Right renal pelvis (tissue), 4 donors: ENCODE measurements at regions not wholly inside any gene's neighbourhood (a gene's known extent, or its start where the extent isn't known, plus 50 kb on each side); places are given as distances from the start of the nearest gene placed in this dataset.

Source experiments
- DNase-seq, 4 donors: peaks; one replicate each; pipeline ENCODE4 v3.0.0-alpha.2; 2013; ENCODE audit warnings: low read depth in 4 of 4, low spot score in 3 of 4, missing footprints in 1 of 4

DNA sequence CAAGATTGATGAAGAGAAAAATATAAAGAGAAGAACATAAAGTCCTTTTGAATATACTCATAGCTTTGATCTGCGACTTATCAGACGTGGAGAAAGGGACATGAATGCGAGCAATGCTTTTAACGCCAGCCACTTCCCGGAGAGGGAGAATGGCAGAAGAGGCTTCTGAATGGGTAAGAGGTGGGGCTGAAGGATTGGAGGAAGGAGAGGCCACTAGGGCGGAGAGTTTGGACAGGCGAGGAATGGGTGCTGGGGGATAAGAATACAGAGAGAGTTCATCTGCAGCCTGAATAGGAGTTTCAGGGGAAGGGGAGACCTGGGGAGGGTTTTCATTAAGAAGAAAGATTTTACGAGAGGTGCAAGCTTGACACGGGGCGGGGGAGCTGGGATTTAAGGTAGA, 2534.9 kb downstream of the PCDH7 start:
- DNase-seq: no peak

DNA sequence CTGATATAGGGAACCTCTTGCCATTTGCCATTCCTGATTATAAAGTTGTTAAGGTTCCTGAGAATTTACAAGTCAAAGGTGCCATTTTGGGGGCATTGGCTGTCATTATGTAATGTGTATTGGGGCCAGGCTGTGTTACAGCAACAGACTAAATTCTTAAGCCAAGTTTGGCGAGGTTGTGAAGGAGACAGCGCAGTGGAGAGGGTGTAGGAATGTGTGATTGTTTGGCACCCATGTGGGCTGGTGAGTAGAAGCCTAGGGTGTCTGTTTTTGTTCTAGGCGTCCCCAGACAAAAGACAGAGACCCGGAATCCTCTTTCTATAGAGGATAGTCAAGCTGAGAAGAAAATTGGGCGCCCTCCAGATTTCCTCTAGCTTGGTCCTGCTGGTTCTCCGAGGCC, 2535.3 kb downstream of the PCDH7 start:
- no peak for DNase-seq

DNA sequence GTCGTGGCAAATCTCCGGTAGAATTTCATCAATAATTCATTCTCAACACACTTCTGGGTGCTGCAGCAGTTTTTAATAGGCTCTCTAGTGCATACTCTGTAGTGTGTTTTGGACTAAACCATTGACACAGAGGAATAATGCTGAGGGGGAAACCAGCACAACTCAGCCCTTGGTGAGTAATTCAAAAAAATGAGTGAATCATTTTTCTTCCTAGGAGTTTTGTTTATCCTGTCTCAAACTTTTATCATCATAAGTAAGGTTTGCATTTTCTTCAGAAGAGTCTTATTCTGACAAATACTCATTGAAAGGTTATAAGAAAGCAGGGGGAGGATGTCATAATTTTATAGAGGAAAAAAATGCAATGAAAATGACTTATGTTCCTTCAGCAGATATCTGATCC, 2542.7 kb downstream of the PCDH7 start:
- no peak for DNase-seq

DNA sequence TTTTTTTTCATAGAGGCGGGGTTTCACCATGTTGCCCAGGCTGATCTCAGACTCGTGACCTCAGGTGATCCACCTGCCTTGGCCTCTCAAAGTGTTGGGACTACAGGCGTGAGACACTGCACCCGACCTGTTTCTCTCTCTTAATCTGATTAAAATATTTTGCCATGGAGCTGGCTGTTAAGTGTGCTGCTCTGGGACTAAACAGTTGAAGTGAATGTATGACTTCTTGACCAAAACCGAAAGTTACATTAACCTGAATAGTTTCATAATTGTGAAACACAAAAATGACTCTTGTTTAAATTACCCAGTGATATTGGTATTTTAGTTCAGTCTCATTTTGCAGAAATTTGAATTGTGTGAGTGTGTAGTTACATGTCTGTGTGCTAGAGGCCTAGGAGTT, 2548.6 kb downstream of the PCDH7 start:
- DNase-seq: no peak

DNA sequence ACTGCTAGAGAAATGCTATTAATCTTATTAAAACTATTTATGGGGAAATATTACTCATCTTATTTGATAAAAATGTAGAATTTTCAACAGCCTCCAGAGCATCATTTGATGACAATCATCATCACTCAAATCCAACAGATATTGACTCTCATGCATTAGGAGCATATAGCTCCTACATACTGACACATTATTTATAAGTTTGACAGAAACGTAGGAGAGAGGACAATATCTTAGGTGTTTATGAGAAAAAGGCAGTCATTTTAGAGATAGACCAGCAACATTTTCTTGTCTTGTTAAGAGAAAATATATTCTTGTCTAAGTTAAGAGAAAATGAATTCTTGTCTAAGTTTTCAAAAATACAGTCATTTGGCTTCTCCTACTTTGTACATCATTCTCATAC, 2550.2 kb downstream of the PCDH7 start:
- DNase-seq: no peak

DNA sequence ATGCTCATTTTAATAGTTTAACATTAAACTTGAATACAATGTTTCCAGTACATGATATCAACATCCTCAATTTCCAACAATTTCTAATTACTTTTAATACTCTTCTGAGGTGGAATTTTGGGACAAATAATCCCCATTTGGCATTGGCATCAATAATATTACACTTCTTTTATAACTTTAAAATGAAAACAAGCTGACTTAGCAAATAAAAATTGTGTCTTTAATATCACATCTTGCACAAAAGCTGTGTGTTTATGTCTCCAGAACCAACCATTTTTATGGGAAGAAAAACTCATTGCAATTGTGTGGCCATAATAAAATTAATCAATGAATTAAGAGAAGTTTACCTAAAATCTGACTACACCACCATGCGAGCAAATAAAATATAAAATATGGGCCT, 2552.6 kb downstream of the PCDH7 start:
- no peak for DNase-seq

DNA sequence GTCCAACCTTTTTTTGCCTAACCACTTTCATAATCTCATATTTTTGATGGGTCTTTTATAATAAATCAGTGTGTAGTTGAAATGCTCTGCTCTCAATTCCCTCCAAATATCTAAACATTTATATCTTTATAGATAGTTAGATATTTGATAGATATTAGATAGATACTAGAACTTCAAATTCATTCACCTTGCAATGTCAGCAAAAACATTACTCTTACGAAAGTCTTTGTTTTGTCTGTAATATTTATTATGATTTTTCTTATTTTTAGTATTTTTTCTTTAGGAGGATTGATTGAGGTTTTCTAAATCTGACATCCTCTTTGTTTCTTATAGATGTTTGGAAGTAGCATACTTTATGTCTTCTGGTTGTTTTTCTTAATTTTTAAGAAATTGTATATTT, 2563.6 kb downstream of the PCDH7 start:
- DNase-seq: no peak

DNA sequence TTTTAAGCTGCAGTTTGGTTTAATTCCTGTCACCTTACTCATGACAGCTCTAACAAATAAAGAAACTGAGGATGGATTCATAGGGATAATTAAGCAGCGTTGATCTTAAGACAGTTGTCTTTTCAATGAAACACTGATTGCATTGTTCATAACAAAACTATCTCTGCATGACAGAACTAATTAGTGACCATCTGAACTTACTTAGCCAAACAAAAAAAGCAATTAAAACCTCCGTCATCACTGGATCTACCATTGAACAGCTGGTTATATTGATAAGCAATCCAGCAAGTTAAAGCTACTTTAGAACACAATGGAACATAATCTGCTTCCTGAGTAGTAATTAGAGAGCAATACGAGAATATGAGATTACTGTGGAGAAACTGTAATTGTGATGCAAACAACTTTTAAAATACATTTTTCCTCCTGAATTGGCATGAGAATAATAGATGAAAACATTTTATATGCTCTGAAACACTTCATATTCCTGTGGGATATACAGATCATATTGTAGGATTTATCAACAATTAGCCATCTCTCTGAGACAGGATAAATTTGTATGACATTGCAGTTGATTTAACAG, 2576.8 kb downstream of the PCDH7 start:
- DNase-seq: no peak

DNA sequence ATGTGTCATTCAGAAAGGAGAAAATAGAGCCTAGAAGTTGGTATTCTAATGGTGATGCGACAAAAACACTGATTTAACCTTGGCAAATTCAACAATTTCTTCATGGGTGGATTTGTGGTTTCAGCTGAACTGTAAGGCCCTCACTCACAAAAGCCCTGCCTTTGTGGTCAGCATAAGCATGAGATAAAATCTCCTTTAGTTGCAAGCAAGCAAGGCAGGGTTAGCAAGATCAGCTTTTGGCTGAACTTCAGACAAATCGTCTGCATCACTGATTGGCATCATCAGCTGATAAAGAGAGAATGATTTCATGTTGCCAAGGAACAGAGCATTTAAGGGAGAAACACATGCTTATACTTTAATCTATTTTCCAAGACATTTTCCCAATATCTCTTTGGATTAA, 2582.2 kb downstream of the PCDH7 start:
- DNase-seq: no peak

DNA sequence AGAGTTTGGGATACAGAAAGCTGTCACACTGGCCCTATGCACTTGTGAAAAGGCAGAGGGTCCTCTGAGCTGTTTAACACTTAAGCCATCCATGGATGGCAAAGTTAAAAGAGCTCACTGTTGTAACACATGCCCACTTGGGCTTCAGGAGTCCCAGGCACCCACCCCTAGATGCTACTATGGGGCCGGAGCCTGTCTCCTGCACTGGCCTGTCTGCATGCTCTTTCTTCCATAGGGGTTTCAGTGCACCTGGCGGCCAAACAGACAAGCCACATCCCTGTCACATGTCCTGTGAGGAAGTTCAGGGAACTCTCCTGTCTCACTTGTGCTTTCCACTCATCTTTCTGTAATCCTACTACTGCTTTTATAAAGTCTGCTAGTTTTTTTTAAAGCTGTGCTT, 2586.0 kb downstream of the PCDH7 start:
- DNase-seq: no peak

DNA sequence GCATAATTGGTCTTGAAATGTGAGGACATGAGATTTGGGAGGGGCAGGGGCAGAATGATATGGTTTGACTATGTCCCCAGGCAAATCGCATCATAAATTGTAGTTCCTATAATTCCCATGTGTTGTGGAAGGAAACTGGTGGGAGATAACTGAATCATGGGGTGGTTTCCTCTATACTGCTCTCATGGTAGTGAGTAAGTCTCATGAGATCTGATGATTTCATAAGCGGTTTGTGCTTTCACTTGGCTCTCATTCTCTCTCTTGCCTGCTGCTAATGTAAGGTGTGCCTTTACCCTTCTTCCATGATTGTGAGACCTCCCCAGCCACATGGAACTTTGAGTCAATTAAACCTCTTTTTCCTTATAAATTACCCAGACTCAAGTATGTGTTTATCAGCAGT, 2595.9 kb downstream of the PCDH7 start:
- DNase-seq: no peak

DNA sequence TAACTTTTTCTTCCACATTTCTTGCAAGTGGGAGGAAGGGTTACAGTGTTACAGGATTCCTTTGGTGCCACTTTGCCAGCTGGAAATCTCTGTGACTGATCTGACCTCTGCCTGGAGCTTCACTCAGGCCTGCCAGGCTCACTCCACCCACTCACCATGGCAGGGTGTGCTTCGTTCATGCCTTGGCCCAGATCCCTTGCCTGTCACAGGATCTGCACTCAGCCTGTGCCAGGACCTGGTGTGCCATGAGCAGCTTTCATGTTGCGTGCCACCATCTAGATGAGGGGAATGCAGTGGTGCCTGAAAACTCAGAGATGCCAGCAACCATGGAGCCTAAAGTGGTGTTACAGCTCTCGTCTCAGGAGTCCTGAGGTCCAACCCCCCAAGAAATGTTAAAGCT, 2596.4 kb downstream of the PCDH7 start:
- DNase-seq: no peak

DNA sequence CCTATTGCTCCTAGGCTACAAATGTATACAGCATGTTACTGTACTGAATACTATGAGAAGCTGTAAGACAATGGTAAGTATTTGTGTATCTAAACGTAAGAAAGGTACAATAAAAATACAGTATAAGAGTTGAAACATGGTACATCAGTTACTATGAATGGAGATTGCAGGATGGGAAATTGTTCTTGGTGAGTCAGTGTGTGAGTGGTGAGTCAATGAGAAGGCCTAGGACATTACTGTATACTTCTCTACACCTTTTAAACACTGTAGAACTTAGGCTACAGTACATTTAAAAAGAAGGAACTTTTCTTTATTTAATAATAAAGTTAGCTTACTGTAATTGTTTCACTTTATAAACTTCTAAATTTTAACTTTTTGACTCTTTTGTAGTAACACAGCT, 2603.2 kb downstream of the PCDH7 start:
- no peak for DNase-seq

DNA sequence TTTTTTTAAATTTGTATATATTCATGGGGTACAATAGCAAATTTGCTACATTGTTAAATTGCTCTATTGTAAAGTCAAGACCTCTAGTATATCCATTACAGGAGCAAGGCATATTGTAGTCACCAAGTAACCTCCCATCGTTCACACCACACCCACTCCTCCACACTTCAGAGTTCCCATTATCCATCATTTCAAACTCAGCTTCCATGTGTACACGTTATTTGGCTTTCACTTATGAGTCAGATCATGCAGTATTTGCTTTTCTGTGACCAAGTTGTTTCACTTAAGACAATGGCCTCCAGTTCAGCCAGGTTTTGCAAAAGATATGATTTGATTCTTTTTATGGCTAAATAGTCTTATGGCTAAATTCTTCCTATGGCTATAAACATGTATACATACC, 2614.2 kb downstream of the PCDH7 start:
- no peak for DNase-seq

DNA sequence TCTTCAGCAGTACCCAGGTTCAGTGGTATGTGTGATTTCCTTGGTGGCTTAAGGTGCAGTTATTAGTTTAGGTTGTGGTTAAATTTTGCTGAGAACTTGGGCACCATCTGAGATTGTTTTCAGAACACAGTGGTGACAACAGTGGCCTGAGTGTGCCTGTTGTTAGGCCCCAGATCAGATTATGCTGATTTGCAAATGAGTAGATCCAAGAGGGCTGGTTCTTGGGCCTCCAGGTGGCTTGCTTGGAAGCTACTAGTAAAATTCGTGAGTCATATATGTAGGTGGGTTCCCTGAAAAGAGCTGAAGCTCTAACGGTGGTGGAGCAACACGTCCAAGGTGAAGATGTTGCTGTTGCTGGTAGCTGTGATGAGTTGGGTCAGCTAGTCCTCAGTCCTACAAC, 2619.6 kb downstream of the PCDH7 start:
- no peak for DNase-seq

DNA sequence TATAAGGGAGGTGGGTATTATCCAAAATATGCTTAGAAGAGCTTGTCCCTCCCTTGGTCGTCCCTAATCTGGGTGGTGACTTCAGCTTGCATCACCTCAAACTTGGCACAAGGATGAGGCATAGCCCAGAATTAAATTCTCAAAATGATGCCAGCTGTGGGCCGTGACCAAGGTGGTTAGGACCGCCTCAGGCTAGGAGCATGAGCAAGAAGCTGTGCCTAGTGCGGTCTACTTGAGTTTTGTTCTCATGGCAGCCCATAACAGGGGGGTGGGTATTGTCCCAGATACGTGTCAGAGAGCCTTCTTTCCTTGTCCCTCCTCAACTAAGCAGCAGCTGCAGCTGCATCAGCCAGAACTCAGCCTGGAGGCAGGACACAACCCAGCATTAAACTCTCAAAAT, 2620.0 kb downstream of the PCDH7 start:
- no peak for DNase-seq

DNA sequence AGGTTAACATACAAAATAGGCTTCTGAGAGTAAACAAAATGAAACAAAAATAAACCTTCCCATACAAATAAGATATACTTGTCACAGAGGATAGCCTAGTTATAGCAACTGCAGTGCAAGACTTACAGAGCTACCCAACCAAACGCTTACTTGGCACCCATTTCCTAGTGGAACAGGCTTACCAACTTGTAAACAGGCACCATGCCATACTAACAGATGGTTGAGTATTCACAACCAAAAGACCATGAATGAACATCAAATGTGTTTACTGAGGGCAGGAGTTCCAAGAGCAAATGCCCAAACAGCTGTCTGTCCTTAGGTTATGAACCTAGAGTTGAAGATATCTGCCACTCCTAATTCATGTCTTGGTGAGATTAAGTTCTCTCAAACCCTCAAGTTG, 2629.2 kb downstream of the PCDH7 start:
- DNase-seq: no peak

DNA sequence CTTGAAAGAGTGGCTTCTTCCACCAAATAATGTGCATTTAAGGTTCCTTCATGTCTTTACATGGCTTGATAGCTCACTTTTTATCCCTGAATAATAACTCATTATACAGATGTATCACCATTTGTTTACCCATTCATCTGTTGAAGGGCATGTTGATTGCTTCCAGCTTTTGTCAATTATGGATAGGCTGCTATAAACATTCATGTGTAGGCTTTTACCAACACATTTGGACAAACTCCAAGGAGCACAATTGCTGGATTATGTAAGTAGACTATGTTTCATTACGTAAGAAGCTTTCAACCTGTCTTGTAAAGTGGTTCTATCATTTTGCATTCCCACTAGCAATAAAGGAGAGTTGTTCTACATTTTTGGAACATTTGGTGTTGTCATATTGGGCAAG, 2637.0 kb downstream of the PCDH7 start:
- DNase-seq: no peak

DNA sequence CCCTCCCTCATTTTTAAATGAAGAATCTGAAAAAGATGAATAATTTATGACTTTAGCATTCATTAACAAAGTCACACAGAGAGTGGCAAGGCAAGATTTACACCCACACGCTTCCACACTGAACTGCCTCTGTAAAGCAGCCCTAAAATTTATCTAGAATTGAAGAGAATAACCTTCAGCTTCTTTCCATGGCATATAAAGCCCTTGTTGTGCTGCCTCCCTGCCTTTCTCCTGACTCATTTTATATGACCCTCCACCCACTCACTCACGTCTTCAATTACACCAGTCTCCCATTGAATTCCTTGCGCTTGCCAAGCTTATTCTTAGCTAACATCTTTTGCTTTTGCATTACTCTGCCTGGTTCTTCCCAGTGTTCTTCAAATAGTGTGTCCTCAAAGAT, 2649.3 kb downstream of the PCDH7 start:
- no peak for DNase-seq

DNA sequence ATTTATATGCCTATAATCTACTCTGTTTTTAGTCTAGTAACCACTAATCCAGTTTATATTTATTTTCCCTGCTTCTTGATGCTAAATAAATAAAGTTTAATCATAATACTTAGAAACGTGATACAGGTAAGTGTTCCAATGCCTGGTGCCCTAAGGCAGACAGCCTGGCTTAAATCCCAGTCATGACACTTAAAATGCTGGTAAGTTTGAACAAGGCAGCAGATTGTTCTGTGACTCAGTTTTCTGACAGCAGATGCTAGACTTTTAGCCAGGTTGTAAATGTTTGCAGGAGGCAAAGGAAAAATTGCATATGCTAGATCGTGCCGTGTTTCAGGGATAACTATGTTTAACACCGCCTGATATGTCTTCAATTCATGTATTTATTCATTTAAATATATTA, 2661.6 kb downstream of the PCDH7 start:
- no peak for DNase-seq

DNA sequence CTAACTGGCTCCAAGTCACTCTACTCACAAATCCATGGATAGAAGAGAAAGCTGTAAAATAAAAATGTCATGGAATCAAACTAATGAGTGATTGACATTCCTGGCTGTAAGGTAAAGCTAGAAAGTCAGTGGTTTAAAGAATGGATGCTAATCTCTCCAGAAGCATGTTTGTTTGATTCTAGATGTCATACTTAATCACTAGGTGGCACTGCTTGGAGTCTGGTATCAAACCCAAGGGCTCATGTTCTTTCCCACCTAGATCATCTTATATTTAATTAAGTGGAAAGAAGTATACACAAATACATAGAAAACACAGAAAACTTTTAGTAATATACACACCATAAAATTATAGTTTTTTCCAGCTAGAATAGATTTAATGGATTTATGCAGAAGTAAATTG, 2666.6 kb downstream of the PCDH7 start:
- DNase-seq: no peak

DNA sequence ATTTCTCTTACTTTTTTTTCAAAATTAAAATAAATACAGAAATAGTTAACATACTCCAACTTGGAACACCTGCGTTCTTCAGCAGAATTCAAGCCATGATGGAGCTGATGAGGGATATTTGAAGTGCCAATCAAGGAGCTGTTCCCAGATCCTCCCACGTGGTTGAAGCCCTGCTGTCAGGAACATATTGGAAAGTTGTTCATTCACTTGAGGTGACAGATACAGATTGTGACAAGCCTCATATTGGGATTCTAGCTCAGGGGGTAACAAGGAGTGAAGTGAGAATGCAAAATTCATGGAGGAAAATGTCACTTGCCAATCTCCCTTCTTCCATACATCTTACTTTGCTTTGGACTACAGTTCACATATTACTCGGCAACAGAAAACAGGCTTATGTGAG, 2670.8 kb downstream of the PCDH7 start:
- DNase-seq: no peak

DNA sequence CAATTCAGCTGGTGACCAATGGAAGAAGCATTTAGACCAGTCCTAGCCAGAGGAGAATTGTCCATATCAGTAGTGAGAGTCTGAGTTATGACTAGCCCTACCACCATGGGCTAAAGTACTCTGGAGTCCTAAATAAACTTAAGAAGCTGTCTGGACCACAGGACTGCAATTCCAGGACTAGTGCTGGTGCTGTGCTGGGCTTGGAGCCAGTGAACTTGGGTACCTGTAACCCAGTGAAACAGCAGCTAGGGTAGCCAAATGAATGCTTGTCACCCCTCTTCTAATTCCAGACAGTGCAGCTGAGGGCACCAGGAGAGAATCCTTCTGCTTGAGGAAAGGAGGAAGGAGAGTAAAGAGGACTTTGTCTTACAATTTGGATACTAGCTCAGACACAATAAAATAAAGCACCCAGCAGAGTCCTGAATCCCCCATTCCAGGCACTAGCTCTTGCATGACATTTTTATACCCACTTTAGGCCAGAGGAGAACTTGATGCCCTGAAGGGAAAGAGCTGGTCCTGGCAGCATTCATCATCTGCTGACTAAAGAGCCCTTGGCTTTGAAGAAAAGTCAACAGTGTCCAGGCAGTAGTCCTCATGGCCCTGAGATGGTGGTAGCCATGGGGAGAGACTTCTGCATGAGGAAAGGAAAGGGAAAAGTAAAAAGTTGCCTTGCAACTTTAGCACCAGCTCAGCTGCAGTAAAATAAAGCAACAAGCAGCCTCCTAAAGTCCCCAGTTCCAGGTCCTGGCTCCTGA, 2675.7 kb downstream of the PCDH7 start:
- DNase-seq: no peak
